ENCODE measurements at regions not wholly inside any gene's neighbourhood (a gene's known extent, or its start where the extent isn't known, plus 50 kb on each side); places are given as distances from the start of the nearest gene placed in this dataset.
"Not testable (repeated sequence)": the region's sequence is repeated elsewhere in the genome, so short reads cannot be mapped to it uniquely, and the experiment has no call there.

- DNase-seq, result no peak
Measured at GRCh38 chr6:116982401-116982800, 105.4 kb downstream of the RFX6 start.

- no peak for DNase-seq
Measured at GRCh38 chr6:116983375-116983774, 106.3 kb downstream of the RFX6 start.

DNA sequence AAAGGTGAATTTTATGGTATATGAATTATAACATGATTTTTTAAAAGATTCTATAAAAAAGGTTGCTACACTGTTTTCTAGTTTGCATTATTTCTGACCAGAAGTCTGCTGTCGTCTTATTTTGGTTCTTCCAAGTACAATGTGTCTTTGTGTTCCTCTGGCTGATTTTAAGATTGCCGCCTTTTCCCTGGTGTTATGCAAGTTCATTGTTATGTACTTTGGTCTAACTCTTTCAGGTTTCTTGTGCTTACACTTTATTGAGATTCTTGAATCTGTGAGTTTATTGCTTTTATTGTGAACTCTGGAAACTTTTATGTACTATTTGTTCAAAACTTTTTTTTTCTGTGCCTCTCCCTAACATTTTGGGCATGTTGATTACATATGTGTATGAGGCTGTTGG is 109.8 kb downstream of the RFX6 start:
- DNase-seq, result no peak

GRCh38 chr6:116990679-116991078 is 113.6 kb downstream of the RFX6 start:
- no peak for DNase-seq

- DNase-seq, result no peak
Measured at GRCh38 chr6:116992546-116992945, 115.5 kb downstream of the RFX6 start.

DNA sequence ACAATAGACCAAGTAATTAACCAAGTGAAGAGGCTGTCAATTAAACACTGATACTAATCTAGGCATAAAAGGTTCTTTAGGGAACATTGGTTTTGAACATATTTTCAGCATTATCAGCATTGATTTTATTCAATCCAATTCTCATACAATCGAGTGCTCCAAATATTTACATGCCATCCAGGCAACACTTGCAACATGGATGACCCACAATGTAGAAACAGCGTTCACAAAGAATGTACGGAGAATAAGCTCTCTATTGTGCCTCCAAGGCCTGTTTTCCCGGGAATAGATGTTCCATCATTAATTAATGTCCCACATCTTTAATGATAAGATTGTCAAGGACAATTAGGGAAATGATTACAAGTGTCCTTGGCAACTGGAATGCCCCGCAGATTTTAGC is 117.4 kb downstream of the RFX6 start:
- DNase-seq, result no peak

DNA sequence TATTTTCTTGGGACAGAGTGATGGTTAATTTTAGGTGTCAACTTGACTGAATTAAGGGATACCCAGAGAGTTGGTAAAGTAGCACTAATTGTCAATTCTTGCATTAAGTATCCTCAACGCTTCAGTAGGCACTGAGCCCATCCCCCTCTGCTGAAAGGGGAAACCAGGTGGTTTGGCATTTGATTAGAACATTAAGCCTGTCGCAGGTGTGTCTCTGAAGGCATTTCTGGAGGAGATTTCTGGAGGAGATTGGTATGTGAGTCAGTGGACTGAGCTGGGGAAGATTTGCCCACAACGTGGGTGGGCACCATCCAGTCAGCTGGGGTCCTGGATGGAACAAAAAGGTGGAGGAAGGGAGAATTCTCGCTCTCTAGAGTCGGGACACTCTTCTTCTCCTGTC is 119.8 kb downstream of the RFX6 start:
- no peak for DNase-seq

GRCh38 chr6:116997496-116997895 is 120.5 kb downstream of the RFX6 start:
- no peak for DNase-seq

- DNase-seq, result no peak
Measured at GRCh38 chr6:117007659-117008058, 130.6 kb downstream of the RFX6 start.

DNA sequence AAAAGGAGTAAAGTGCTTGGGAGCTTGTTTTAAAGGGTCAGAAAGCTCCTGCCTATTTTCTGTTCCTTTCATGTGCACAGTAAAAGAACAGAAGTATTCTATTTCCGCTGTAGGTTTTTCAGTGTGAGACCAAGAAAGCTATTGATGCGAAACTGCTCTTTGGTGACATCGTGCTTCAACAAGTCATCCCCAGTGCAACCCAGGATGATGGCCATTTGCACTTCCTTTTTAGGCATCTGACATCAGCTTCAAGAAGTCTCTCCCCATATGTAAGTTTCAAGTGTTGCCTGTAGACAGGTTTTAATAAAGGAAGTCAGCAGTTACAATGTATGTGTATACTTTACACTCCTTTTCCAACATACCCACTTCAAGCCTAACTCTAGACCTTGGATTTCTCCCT is 131.6 kb downstream of the RFX6 start:
- no peak for DNase-seq

DNA sequence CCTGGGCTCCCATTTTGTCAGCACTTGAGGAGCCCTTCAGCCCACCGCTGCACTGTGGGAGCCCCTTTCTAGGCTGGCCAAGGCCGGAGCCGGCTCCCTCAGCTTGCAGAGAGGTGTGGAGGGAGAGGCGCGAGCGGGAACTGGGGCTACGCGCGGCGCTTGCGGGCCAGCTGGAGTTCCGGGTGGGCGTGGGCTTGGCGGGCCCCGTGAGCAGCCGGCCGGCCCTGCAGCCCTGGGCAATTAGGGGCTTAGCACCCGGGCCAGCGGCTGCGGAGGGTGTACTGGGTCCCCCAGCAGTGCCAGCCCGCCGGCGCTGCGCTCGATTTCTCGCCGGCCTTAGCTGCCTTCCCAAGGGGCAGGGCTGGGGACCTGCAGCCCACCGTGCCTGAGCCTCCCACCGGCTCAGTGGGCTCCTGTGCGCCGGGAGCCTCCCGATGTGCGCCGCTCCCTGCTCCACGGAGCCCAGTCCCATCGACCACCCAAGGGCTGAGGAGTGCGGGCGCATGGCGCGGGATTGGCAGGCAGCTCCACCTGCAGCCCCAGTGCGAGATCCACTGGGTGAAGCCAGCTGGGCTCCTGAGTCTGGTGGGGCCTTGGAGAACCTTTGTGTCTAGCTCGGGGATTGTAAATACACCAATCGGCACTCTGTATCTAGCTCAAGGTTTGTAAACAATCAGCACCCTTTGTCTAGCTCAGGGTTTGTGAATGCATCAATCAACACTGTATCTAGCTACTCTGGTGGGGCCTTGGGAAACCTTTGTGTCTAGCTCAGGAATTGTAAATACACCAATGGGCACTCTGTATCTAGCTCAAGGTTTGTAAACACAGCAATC is 137.8 kb downstream of the RFX6 start:
- DNase-seq, result not testable (repeated sequence)

- not testable (repeated sequence) for DNase-seq
Measured at GRCh38 chr6:117015474-117015804, 138.4 kb downstream of the RFX6 start.

DNA sequence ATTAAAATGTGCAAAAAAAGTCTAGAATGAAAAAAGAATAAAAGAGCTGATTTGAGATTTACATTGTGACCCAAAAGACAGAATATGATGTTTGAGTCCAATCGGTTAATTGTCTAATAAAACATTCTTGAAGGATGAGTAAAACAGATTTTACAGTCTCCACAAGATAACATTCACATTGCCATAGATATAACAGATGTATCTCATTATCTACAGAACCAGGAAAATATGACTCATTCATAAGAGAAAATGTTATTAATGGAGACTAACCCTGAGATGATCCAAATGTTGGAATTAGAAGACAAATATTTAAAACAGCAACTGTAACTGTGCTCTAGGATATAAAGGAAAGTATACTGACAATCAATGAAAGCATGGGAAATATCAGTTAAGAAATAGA is 141.7 kb downstream of the RFX6 start:
- DNase-seq, result no peak

DNA sequence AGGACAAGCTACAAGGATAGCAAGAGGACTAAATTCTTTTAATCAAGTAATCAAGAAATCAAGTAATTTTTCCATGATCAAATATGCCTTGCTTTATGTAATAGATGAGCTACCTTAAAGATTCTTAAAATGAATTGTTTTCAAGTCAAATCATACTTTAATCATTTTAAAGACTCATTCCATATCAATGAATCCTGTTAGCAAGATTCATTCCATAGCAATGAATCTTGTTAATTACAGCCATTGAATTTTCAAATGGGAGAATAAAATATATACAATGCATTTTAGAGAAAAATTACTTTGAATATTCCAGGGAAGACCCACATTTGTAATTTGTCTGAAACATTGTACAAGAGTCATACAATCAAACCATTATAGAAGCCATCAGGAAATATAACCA is 145.7 kb downstream of the RFX6 start:
- no peak for DNase-seq

DNA sequence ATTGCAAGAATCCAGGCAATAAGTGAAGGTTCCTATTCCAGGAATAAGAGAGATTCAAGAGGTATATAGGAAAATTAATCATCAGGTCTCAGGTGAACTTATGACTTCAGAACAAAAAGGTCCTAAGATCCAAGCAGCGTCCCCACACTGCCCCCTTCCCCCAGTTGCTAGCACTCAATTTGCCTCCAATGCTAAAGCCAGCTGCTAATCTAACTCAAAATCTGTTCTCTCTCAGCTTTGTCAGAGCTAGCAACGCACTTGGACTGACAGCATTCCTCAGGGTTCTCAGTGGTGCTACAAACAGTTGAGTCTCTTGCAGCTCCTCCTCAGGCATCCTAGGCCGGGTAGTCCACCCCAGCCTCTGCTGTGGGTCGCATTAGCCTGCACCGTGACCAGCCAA is 148.3 kb downstream of the RFX6 start:
- no peak for DNase-seq

- no peak for DNase-seq
Measured at GRCh38 chr6:117028256-117028655, 151.2 kb downstream of the RFX6 start.

DNA sequence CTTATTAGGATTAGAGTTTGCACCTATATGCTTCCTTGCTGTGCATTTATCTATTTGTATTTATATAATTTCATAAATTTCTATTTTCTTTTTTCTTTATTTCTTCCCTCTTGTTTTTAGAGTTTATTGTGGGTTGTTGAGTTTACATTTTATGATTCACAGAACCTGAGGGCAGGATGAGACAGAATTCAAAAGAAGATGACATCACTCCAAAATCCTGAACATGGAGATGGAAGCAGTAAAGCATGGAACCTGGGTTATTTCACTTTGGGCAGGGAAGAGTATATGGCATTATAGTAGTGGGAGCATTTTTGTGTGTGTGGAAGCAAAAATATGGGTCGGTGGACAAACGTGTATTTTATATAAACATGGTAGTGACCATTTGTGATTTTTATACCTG is 157.5 kb downstream of the RFX6 start:
- DNase-seq, result no peak

GRCh38 chr6:117034971-117035370 is 157.9 kb downstream of the RFX6 start:
- DNase-seq, result no peak

DNA sequence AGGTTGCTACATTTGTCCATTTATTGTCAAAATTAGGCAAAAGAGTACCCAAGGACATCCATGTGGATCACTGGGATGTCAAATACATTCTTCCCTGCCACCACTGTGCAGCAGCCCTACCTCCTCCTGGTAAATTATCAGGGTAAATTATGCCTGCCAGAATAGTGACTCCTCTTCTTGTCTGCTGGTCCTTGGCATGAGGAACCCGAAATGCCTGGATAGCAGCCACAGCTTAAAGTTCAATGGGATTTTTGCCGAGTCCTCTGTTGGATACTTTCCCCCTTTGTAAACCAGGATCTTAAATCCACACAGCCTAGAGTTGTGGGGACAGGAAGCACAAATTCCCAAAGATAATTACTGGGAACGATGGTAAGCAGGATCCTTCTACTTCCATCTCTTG is 173.3 kb downstream of the RFX6 start:
- DNase-seq, result no peak

DNA sequence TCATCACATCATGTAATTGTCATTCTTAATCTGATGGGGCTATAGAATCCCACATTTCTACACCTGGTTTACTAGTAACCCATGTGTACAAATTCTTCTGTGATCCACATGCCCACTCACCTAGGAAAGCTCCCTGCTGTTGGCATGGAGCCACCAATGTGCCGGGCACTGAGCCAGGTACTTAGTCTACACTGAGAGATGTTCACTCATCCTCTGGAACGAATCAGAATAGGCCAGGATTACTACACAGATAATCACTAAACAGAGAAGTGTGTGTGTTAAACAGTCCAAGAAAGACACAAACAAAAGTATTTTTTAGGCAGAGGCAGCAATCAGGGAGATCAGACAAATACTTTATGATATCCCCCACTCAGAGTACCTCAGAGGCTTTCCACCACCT is 193.2 kb upstream of the VGLL2 start:
- no peak for DNase-seq

DNA sequence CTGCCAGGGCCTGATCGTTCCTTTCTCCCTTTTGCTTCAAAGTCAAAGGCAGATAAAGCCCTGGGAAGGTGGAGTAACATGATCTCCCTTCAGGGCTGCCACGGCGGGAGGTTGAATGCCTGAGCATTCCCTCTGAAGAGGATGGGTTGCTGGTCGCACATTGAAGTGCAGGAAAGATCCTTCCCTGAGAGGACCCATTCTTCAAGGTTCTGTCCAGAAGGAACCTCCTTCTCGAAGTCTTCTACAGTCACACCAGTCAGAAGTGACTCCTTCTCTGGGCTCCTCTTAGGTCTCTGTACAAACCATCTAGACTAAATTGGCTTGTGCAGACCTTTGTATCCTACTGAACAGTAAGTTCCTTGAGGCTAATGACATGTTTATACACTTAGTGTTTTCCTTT is 192.6 kb upstream of the VGLL2 start:
- no peak for DNase-seq

- no peak for DNase-seq
Measured at GRCh38 chr6:117074672-117075071, 190.7 kb upstream of the VGLL2 start.

DNA sequence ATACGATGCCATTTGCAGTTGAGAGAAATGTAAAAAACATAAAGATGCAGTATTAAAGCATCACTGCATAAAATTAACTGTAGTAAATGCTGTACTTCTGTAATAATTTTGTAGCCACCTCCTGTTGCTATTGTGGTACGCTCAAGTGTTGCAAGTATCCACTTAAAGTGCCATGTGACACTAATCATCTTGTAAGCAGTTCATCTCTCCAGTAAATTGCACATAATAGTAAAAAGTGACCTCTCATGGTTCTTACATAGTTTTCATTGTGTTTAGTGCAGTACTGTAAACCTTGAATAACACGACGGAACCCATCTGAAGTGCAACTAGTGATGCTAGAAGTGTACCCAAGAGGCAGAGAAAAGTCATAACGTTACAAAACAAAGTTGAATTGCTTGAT is 190.1 kb upstream of the VGLL2 start:
- DNase-seq, result no peak

DNA sequence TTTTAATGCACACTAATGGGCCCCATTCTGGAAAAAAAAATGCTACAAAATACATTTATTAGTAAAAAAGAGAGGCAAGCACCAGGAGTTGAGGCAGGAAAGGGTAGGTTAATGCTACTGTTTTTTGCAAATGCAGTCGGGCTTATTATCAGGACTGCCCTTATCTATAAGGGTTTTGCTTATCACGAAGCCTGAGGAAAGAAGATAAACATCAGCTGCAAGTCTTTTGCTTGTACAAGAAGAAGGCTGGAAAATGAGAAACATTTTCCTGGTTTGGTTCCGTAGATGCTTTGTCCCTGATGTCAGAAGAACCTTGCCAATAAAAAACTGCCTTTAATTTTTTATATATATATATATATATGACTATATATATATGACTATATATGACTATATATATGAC is 189.3 kb upstream of the VGLL2 start:
- no peak for DNase-seq

DNA sequence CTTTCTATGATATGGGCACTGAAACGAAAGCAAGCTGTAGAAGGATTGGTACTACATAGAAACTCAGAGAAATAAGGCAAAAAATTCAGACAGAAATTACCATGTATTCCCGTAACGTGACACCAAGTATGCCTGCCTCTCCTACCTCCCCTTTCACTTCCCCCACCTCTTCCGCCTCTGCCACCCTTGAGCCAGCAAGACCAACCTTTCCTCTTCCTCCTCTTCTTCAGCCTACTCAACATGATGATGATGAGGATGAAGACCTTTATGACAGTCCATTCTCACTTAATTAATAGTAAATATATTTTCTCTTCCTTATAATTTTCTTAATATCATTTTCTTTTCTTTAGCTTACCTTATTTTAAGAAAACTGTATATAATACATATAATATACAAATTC is 188.1 kb upstream of the VGLL2 start:
- DNase-seq, result no peak
